GM23248 (cell line): ENCODE measurements at regions not wholly inside any gene's neighbourhood (a gene's known extent, or its start where the extent isn't known, plus 50 kb on each side); places are given as distances from the start of the nearest gene placed in this dataset.
"Not testable (repeated sequence)": the region's sequence is repeated elsewhere in the genome, so short reads cannot be mapped to it uniquely, and the experiment has no call there.

ENCODE experiments used
- DNase-seq: peaks from one replicate; pipeline ENCODE4 v3.0.0-alpha.2; 2015
- H2AFZ ChIP-seq: fragments of 200-600 bp; sonication (generic); 2 replicates; pipeline ENCODE4 v1.6.1; 2016; ENCODE audit warnings: antibody characterized with exemption
- H3F3A ChIP-seq: fragments of 200-600 bp; sonication (generic); 2 replicates; pipeline ENCODE4 v1.6.1; 2016; ENCODE audit warnings: mild to moderate bottlenecking, antibody characterized with exemption, mixed run types; ENCODE audit not compliant: insufficient read depth
- H3K27ac ChIP-seq: fragments of 200-600 bp; sonication (generic); 2 replicates; pipeline ENCODE4 v1.5.1; 2016; ENCODE audit warnings: mild to moderate bottlenecking
- H3K27me3 ChIP-seq: fragments of 200-600 bp; sonication (generic); replicated peaks from 2 replicates; pipeline ENCODE4 v1.6.1; 2016; ENCODE audit warnings: mild to moderate bottlenecking; ENCODE audit not compliant: insufficient read depth
- H3K36me3 ChIP-seq: fragments of 200-600 bp; sonication (generic); 2 replicates; pipeline ENCODE4 v1.6.1; 2016; ENCODE audit warnings: low read depth, mild to moderate bottlenecking
- H3K4me1 ChIP-seq: fragments of 200-600 bp; sonication (generic); 2 replicates; pipeline ENCODE4 v1.6.1; 2016; ENCODE audit warnings: mild to moderate bottlenecking; ENCODE audit not compliant: insufficient read depth
- H3K4me2 ChIP-seq: fragments of 200-600 bp; sonication (generic); one replicate; pipeline ENCODE4 v1.6.1; 2016; ENCODE audit warnings: mild to moderate bottlenecking; ENCODE audit not compliant: unreplicated experiment
- H3K4me3 ChIP-seq: fragments of 200-600 bp; sonication (generic); 2 replicates; pipeline ENCODE4 v1.5.1; 2016; ENCODE audit warnings: mild to moderate bottlenecking
- H3K79me2 ChIP-seq: fragments of 200-600 bp; sonication (generic); 2 replicates; pipeline ENCODE4 v1.6.1; 2016; ENCODE audit warnings: mild to moderate bottlenecking; ENCODE audit not compliant: insufficient read depth
- H3K9ac ChIP-seq: fragments of 200-600 bp; sonication (generic); 2 replicates; pipeline ENCODE4 v1.6.1; 2016; ENCODE audit warnings: mild to moderate bottlenecking
- H3K9me2 ChIP-seq: fragments of 200-600 bp; sonication (generic); 2 replicates; pipeline ENCODE4 v1.6.1; 2016; ENCODE audit warnings: mixed run types, mild to moderate bottlenecking, moderate library complexity; ENCODE audit not compliant: insufficient read depth
- H3K9me3 ChIP-seq: fragments of 200-600 bp; sonication (generic); one replicate; pipeline ENCODE4 v1.6.1; 2017; ENCODE audit warnings: low read depth
- H4K20me1 ChIP-seq: fragments of 200-600 bp; sonication (generic); 2 replicates; pipeline ENCODE4 v1.6.0; 2016; ENCODE audit not compliant: insufficient read depth
- EZH2 ChIP-seq: fragments of 200-600 bp; sonication (generic); IDR thresholded peaks from 2 replicates; pipeline ENCODE4 v1.6.1; 2018; ENCODE audit warnings: antibody characterized with exemption, mild to moderate bottlenecking; ENCODE audit not compliant: insufficient read depth, poor library complexity, severe bottlenecking
- EZH2phosphoT487 ChIP-seq: fragments of 200-600 bp; sonication (generic); IDR thresholded peaks from 2 replicates; pipeline ENCODE4 v1.6.1; 2018; ENCODE audit warnings: antibody characterized with exemption, moderate library complexity, mild to moderate bottlenecking, low read depth; ENCODE audit not compliant: insufficient read depth
- WGBS, 2 experiments: methylation state at CpG; one replicate each; pipeline ENCODE4 v1.1.6; 2015 to 2017; ENCODE audit warnings: low lambda C conversion rate in 2 of 2, low coverage in 1 of 2; ENCODE audit errors: missing lambda C conversion rate in 2 of 2; 5-methylcytosine and 5-hydroxymethylcytosine counted together
- in situ Hi-C: fragments of 300-500 bp; cut with MboI; formaldehyde crosslinking; loops from 2 replicates; pipeline ENCODE4 v1.15.0; 2020

DNA sequence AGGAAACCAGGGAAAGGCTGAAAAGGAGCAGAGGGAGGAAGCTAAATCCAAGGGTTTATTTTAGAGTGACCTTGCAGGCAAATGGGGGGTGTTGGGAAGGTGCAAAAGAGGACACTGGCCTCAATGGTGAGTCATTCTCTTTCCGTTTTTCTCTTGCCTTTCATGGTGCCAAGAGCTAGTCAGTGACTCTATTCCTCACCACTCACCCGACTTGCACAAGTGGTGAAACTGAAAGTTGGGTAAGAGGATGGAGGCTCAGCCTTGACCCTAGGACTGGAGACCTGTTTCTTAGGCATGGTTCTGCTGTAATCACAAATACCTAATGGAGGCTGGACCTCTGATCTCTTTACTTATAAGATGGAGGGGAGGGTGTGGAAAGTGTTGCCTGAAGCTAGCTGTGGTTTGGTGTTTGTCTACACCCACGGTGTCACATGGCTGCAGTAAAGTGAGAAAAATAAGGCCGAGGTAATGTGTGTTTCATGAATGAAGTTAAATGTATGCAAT is 67.3 kb upstream of the CREB3L1 start:
- H3K4me2 ChIP-seq: peak overlapping the region; percentile 61
- peak overlapping the region; percentile 37; the same call in 1 of the 2 replicates for H3K4me3 ChIP-seq
- H3K79me2 ChIP-seq: no peaks in the 10 kb centered on the region
- H3F3A ChIP-seq: peaks cover 7% of the 10 kb centered on the region
- peak; percentile 95 for DNase-seq
- H3K9me3 ChIP-seq: no peaks in the 10 kb centered on the region
- H3K27me3 ChIP-seq: peaks cover 5% of the 10 kb centered on the region; the same call in 1 of the 2 replicates
- in situ Hi-C loops: no loop called here
- H3K36me3 ChIP-seq: no peaks in the 10 kb centered on the region
- H3K9ac ChIP-seq: no peak overlapping the region
- peak overlapping the region; percentile 68 for H2AFZ ChIP-seq
- TF ChIP-seq EZH2: no peak
- TF ChIP-seq EZH2phosphoT487: no peak
- no peak overlapping the region for H3K27ac ChIP-seq
- peaks cover 10% of the 10 kb centered on the region; the same call in 1 of the 2 replicates for H3K4me1 ChIP-seq
- no peaks in the 10 kb centered on the region for H3K9me2 ChIP-seq
- 48 to 49% methylated on average over 4 of the region's 4 CpGs for WGBS, 2 experiments
- no peaks in the 10 kb centered on the region for H4K20me1 ChIP-seq

- H2AFZ ChIP-seq, H3F3A ChIP-seq, DNase-seq, H3K4me3 ChIP-seq, H3K9ac ChIP-seq, in situ Hi-C loops, H3K4me1 ChIP-seq, H3K27me3 ChIP-seq, H3K36me3 ChIP-seq, H3K79me2 ChIP-seq, H3K27ac ChIP-seq, H3K9me2 ChIP-seq, H4K20me1 ChIP-seq, H3K9me3 ChIP-seq: not testable (repeated sequence)
- 39 to 49% methylated on average over 5 of the region's 5 CpGs for WGBS, 2 experiments
- H3K4me2 ChIP-seq: peak overlapping the region; percentile 61
Observed at GRCh38 chr11:46209624-46210023, 67.8 kb upstream of the CREB3L1 start.

- H3K79me2 ChIP-seq: no peaks in the 10 kb centered on the region
- no peaks in the 10 kb centered on the region for H4K20me1 ChIP-seq
- H3K36me3 ChIP-seq: no peaks in the 10 kb centered on the region
- H3K4me2 ChIP-seq: no peak overlapping the region
- peaks cover 10% of the 10 kb centered on the region; the same call in 1 of the 2 replicates for H3K4me1 ChIP-seq
- no peak for TF ChIP-seq EZH2
- no peak for TF ChIP-seq EZH2phosphoT487
- 87 to 91% methylated on average over 4 of the region's 4 CpGs for WGBS, 2 experiments
- H3K9me2 ChIP-seq: no peaks in the 10 kb centered on the region
- H3K27ac ChIP-seq: no peak overlapping the region
- no peak overlapping the region for H3K4me3 ChIP-seq
- H3K9me3 ChIP-seq: no peaks in the 10 kb centered on the region
- H2AFZ ChIP-seq: no peak overlapping the region
- H3F3A ChIP-seq: peaks cover 7% of the 10 kb centered on the region
- peaks cover 9% of the 10 kb centered on the region; the same call in 1 of the 2 replicates for H3K27me3 ChIP-seq
- H3K9ac ChIP-seq: no peak overlapping the region
- in situ Hi-C loops: no loop called here
- no peak for DNase-seq
Observed at GRCh38 chr11:46208803-46209202, 68.7 kb upstream of the CREB3L1 start.

- DNase-seq: no peak
- Histone ChIP-seq H3F3A (peaks cover 7% of the 10 kb centered on the region), H2AFZ (no peak overlapping the region), H3K27ac (no peak overlapping the region), H3K36me3 (no peaks in the 10 kb centered on the region), H3K4me1 (peaks cover 10% of the 10 kb centered on the region; the same call in 1 of the 2 replicates), H4K20me1 (no peaks in the 10 kb centered on the region), H3K9me2 (no peaks in the 10 kb centered on the region), H3K9me3 (no peaks in the 10 kb centered on the region), H3K27me3 (peaks cover 9% of the 10 kb centered on the region; the same call in 1 of the 2 replicates), H3K4me2 (no peak overlapping the region), H3K9ac (no peak overlapping the region), H3K79me2 (no peaks in the 10 kb centered on the region), H3K4me3 (no peak overlapping the region)
- TF ChIP-seq EZH2 (no peak), EZH2phosphoT487 (no peak)
- in situ Hi-C loops: no loop called here
- WGBS, 2 experiments: 14 to 21% methylated on average over 4 of the region's 4 CpGs
Observed at GRCh38 chr11:46207270-46207669, 70.2 kb upstream of the CREB3L1 start.

DNA sequence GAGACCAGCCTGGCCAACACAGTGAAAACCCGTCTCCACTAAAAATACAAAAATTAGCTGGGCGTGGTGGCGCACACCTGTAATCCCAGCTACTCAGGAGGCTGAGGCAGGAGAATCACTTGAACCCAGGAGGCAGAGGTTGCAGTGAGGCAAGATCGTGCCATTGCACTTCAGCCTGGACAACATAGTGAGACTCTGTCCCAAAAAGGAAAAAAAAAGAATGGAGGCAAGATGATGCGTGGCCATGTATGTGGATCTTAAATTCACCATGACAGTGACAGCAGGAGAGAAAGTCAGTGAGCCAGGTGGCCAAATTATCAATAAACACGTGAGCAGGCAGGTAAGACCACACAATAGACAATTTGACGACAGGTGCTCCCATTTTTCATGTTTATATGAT is 73.0 kb upstream of the CREB3L1 start:
- H3K9ac ChIP-seq, H3K4me3 ChIP-seq, H2AFZ ChIP-seq, H3F3A ChIP-seq, H3K79me2 ChIP-seq, H3K27me3 ChIP-seq, H3K9me2 ChIP-seq, in situ Hi-C loops, H3K4me1 ChIP-seq, H3K4me2 ChIP-seq, H3K36me3 ChIP-seq, H3K9me3 ChIP-seq, H3K27ac ChIP-seq, DNase-seq, H4K20me1 ChIP-seq: not testable (repeated sequence)
- WGBS, 2 experiments: 65 to 74% methylated on average over 7 of the region's 7 CpGs
